Body of pancreas (tissue), 4 donors: ENCODE measurements at regions not wholly inside any gene's neighbourhood (a gene's known extent, or its start where the extent isn't known, plus 50 kb on each side); places are given as distances from the start of the nearest gene placed in this dataset.

Experiments used
- CTCF ChIP-seq, 7 experiments: fragments of 450-650 bp in 4 of 7; fragments of 200-600 bp in 3 of 7; sonication (generic) in 3 of 7; IDR thresholded peaks; one replicate each; pipeline ENCODE4 v1.5.1; 2016 to 2019; ENCODE audit warnings: antibody characterized with exemption in 7 of 7
- POLR2A ChIP-seq, 3 donors: fragments of 450-650 bp; IDR thresholded peaks; one replicate each; pipeline ENCODE4 v1.6.1; 2016; ENCODE audit warnings: antibody characterized with exemption in 3 of 3, mild to moderate bottlenecking in 2 of 3

- TF ChIP-seq CTCF (IDR thresholded peaks at IDR 0.05): no peak
- TF ChIP-seq POLR2A (IDR thresholded peaks at IDR 0.05): no peak
Observed at GRCh38 chr1:79089946-79090345, 83.4 kb upstream of the ADGRL4 start.
